ENCODE measurements at regions not wholly inside any gene's neighbourhood (a gene's known extent, or its start where the extent isn't known, plus 50 kb on each side); places are given as distances from the start of the nearest gene placed in this dataset.

DNA sequence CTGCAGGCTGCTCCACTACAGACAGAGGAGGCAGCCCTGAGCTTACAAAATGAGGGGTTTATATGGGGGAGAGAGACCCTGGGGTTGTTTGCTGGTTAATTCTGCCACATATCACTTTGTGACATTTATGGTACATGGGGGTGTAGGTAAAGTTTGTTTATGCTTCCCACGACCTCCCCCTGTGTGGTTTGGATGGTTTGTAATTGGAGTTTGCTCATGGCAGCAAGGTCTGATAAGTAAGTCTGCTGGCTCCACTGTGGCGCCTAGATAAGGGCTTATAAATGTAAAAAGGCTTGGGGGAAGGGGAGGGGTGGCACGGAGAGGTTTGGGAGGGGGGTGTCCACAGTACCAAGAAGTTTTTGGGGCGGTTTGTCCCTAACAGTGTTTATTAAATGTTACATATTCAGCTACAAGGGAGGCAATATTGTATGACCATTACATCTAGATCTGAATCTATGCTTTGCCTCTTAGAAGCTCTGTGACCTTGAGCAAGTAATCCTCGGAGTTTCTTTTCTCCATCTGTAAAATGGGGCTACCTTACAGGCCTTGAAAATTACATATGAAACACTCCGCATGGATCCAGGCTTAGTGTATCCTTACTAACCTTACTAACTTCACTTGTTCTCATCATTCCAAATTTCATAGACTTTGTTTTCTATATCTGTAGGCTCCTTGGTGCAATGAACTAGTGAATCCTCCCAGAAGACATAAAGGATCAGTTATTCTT is 204.8 kb upstream of the NOX3 start:
- no peak for TF ChIP-seq POLR2AphosphoS5 (IDR thresholded peaks at IDR 0.05; ENCODE audit: low read depth)
- TF ChIP-seq, protein P1, sequence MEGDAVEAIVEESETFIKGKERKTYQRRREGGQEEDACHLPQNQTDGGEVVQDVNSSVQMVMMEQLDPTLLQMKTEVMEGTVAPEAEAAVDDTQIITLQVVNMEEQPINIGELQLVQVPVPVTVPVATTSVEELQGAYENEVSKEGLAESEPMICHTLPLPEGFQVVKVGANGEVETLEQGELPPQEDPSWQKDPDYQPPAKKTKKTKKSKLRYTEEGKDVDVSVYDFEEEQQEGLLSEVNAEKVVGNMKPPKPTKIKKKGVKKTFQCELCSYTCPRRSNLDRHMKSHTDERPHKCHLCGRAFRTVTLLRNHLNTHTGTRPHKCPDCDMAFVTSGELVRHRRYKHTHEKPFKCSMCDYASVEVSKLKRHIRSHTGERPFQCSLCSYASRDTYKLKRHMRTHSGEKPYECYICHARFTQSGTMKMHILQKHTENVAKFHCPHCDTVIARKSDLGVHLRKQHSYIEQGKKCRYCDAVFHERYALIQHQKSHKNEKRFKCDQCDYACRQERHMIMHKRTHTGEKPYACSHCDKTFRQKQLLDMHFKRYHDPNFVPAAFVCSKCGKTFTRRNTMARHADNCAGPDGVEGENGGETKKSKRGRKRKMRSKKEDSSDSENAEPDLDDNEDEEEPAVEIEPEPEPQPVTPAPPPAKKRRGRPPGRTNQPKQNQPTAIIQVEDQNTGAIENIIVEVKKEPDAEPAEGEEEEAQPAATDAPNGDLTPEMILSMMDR (IDR thresholded peaks at IDR 0.05; ENCODE audit: insufficient read depth, low read length), result no peak
- TF ChIP-seq GABPA (IDR thresholded peaks at IDR 0.05; ENCODE audit: low read depth), result no peak
- TF ChIP-seq, protein P2, sequence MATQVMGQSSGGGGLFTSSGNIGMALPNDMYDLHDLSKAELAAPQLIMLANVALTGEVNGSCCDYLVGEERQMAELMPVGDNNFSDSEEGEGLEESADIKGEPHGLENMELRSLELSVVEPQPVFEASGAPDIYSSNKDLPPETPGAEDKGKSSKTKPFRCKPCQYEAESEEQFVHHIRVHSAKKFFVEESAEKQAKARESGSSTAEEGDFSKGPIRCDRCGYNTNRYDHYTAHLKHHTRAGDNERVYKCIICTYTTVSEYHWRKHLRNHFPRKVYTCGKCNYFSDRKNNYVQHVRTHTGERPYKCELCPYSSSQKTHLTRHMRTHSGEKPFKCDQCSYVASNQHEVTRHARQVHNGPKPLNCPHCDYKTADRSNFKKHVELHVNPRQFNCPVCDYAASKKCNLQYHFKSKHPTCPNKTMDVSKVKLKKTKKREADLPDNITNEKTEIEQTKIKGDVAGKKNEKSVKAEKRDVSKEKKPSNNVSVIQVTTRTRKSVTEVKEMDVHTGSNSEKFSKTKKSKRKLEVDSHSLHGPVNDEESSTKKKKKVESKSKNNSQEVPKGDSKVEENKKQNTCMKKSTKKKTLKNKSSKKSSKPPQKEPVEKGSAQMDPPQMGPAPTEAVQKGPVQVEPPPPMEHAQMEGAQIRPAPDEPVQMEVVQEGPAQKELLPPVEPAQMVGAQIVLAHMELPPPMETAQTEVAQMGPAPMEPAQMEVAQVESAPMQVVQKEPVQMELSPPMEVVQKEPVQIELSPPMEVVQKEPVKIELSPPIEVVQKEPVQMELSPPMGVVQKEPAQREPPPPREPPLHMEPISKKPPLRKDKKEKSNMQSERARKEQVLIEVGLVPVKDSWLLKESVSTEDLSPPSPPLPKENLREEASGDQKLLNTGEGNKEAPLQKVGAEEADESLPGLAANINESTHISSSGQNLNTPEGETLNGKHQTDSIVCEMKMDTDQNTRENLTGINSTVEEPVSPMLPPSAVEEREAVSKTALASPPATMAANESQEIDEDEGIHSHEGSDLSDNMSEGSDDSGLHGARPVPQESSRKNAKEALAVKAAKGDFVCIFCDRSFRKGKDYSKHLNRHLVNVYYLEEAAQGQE (IDR thresholded peaks at IDR 0.05; ENCODE audit: insufficient replicate concordance, low read depth), result no peak
- no peak for TF ChIP-seq SPI1 (IDR thresholded peaks at IDR 0.05; ENCODE audit: borderline replicate concordance, low read depth)
